Kidney (tissue), 13 donors: ENCODE measurements at regions not wholly inside any gene's neighbourhood (a gene's known extent, or its start where the extent isn't known, plus 50 kb on each side); places are given as distances from the start of the nearest gene placed in this dataset.

Experiments used
- DNase-seq, 5 donors: peaks; one replicate each; pipeline ENCODE4 v3.0.0-alpha.2; 2013 to 2020
- FAIRE-seq: peaks from 2 replicates; lab custom pipeline; 2012; peaks lifted over from hg19 to GRCh38; lab: Jason Lieb, UNC
- H3K27ac ChIP-seq, 2 donors: one replicate each; pipeline ENCODE4 v1.7.0; 2013; ENCODE audit warnings: low read depth in 2 of 2, low read length in 2 of 2, inconsistent platforms in 1 of 2
- H3K27me3 ChIP-seq: one replicate; pipeline ENCODE4 v1.7.1; 2013; ENCODE audit warnings: low read length, inconsistent platforms; ENCODE audit not compliant: control insufficient read depth, insufficient read depth
- H3K36me3 ChIP-seq, 3 donors: one replicate each; pipeline versions ENCODE4 v1.7.0 to v1.7.1; 2013; ENCODE audit warnings: low read length in 3 of 3, control low read depth in 1 of 3, inconsistent platforms in 1 of 3; ENCODE audit not compliant: insufficient read depth in 3 of 3, control insufficient read depth in 2 of 3
- H3K4me1 ChIP-seq, 3 donors: one replicate each; pipeline versions ENCODE4 v1.7.0 to v1.7.1; 2013; ENCODE audit warnings: low read length in 3 of 3, inconsistent platforms in 1 of 3, low read depth in 1 of 3; ENCODE audit not compliant: control insufficient read depth in 2 of 3, insufficient read depth in 2 of 3
- H3K4me3 ChIP-seq, 3 donors: one replicate each; pipeline versions ENCODE4 v1.7.0 to v1.8.1; 2013; ENCODE audit warnings: low read length in 3 of 3, control low read depth in 1 of 3, inconsistent platforms in 1 of 3
- H3K9ac ChIP-seq, 3 donors: one replicate each; pipeline versions ENCODE4 v1.7.0 to v1.7.1; 2013; ENCODE audit warnings: low read length in 3 of 3, control low read depth in 1 of 3, inconsistent platforms in 1 of 3
- H3K9me3 ChIP-seq, 3 donors: one replicate each; pipeline versions ENCODE4 v1.7.0 to v1.7.1; 2013; ENCODE audit warnings: low read length in 3 of 3, control low read depth in 1 of 3, inconsistent platforms in 1 of 3; ENCODE audit not compliant: control insufficient read depth in 2 of 3, insufficient read depth in 1 of 3
- intact Hi-C: fragments of 100-400 bp; cut with DNase I; formaldehyde crosslinking; loops from one replicate; pipeline ENCODE4 v1.11.1; 2022
- TF ChIP-seq, protein P1 (sequence below): IDR thresholded peaks from 3 replicates; pipeline ENCODE4 v1.5.1; 2012; ENCODE audit warnings: mild to moderate bottlenecking, moderate library complexity, borderline replicate concordance; ENCODE audit not compliant: insufficient read depth; ENCODE audit errors: extremely low read depth
- donor health status: control.
- donor health status: control.
- donor health status: control.
- donor health status: control.
- donor health status: control.
- donor health status: DM: yes; HTN: yes; CAD: no.
- donor health status: Normal renal cell carcinoma (clear cell type).

DNA sequence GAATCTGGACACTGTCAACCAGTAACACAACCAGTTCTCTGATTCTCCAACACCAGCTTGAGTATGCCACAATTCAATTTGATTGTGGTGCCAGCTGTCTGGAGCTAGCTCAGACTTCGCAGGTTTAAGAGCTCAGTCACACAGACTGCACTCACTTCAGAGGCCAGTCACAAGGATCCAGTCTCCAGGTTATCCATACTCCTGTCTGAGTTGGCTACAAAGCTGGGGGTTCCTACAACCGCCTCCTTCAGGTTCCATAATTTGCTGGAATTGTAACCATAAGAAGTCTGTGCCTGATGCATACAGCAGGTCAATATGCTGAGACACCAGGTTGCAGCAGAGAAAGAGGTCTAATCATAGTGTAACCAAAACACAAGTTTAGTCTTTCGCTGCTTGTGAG is 70.5 kb upstream of the CPSF6 start:
- TF ChIP-seq, protein P1, sequence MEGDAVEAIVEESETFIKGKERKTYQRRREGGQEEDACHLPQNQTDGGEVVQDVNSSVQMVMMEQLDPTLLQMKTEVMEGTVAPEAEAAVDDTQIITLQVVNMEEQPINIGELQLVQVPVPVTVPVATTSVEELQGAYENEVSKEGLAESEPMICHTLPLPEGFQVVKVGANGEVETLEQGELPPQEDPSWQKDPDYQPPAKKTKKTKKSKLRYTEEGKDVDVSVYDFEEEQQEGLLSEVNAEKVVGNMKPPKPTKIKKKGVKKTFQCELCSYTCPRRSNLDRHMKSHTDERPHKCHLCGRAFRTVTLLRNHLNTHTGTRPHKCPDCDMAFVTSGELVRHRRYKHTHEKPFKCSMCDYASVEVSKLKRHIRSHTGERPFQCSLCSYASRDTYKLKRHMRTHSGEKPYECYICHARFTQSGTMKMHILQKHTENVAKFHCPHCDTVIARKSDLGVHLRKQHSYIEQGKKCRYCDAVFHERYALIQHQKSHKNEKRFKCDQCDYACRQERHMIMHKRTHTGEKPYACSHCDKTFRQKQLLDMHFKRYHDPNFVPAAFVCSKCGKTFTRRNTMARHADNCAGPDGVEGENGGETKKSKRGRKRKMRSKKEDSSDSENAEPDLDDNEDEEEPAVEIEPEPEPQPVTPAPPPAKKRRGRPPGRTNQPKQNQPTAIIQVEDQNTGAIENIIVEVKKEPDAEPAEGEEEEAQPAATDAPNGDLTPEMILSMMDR = no peak
- H3K4me3 ChIP-seq = no peak overlapping the region
- no peaks in the 10 kb centered on the region for H3K9me3 ChIP-seq
- no peaks in the 10 kb centered on the region for H3K4me1 ChIP-seq
- H3K27ac ChIP-seq = no peak overlapping the region
- DNase-seq = no peak
- no peaks in the 10 kb centered on the region for H3K27me3 ChIP-seq
- no peak for FAIRE-seq
- no peaks in the 10 kb centered on the region for H3K36me3 ChIP-seq
- intact Hi-C loops = no loop called here
- H3K9ac ChIP-seq = no peak overlapping the region

DNA sequence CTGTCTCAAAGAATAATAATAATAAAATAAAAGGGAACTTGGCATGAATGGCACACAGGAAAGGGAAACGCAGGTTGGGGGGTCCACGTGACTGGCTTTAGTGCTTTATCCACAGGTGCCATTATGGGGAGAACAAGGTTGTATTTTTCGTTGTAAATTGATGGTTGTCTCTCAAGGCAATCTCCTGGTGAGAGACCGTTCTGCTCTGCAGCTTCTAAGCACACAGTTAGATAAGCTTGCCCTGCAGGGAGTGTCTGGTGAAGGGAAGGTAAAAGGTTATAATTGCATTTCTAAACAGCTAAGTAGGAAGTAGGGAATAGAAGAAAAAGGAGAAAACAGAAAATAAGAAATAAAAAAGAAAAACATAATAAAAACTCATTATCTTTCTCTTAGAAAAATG is 69.1 kb upstream of the CPSF6 start:
- H3K36me3 ChIP-seq = no peaks in the 10 kb centered on the region
- H3K4me1 ChIP-seq = no peaks in the 10 kb centered on the region
- H3K27ac ChIP-seq = no peak overlapping the region
- no peak for DNase-seq
- no peaks in the 10 kb centered on the region for H3K27me3 ChIP-seq
- TF ChIP-seq, protein P1 = no peak
- no peaks in the 10 kb centered on the region for H3K9me3 ChIP-seq
- FAIRE-seq = no peak
- H3K9ac ChIP-seq = no peak overlapping the region
- intact Hi-C loops = no loop called here
- no peak overlapping the region for H3K4me3 ChIP-seq

DNA sequence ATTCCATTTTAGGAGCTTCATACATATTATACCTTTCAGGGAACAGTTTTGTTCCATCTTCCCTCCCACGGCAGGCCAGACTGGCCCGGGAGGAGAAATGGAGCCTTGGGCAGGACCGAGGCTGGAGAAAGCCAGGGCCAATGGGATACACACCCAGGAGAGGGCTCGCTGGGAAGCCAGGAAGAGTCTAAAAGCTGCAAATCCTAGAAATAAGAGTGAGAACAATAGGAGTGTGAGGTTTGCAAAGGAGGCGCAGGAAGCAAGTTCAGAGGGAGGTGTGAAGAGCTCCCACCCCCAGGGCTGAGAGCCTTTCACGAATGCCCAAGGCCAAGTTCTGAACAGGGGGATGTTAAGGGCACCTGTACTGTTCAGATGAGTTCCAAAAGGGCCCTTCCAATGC is 67.5 kb upstream of the CPSF6 start:
- no peak for FAIRE-seq
- intact Hi-C loops = no loop called here

More for the DNA sequence above, 67.5 kb upstream of the CPSF6 start:
- Histone ChIP-seq H3K9me3 (peaks cover 0 to 4% (median 0%) of the 10 kb centered on the region in 3 donors), H3K36me3 (no peaks in the 10 kb centered on the region), H3K4me3 (no peak overlapping the region), H3K9ac (no peak overlapping the region), H3K27ac (no peak overlapping the region), H3K4me1 (no peaks in the 10 kb centered on the region), H3K27me3 (no peaks in the 10 kb centered on the region)
- TF ChIP-seq, protein P1 = no peak
- no peak for DNase-seq
